ENCODE measurements at regions not wholly inside any gene's neighbourhood (a gene's known extent, or its start where the extent isn't known, plus 50 kb on each side); places are given as distances from the start of the nearest gene placed in this dataset.

- H2AFZ ChIP-seq (ENCODE audit: low read length) = no peak overlapping the region
- no peak overlapping the region for H3K4me2 ChIP-seq (ENCODE audit: extremely low read depth, insufficient read depth, low read length)
- H3K4me3 ChIP-seq (replicated peaks in 1 of 4; ENCODE audit: control extremely low read depth in 1 of 4, insufficient read depth in 1 of 4, low read depth in 3 of 4, low read length in 4 of 4) = no peak overlapping the region
- H3K79me2 ChIP-seq (ENCODE audit: control insufficient read depth, insufficient read depth, low read length) = no peaks in the 10 kb centered on the region
- no peak for DNase-seq (ENCODE audit: low read depth in 2 of 2)
- no peaks in the 10 kb centered on the region for H3K4me1 ChIP-seq (ENCODE audit: control insufficient read depth, extremely low read depth, insufficient read depth, low read length)
- no peaks in the 10 kb centered on the region for H3K27me3 ChIP-seq (ENCODE audit: control insufficient read depth, insufficient read depth, low read length)
- H3K9me3 ChIP-seq (ENCODE audit: control insufficient read depth, insufficient read depth, low read depth, low read length) = no peaks in the 10 kb centered on the region
- TF ChIP-seq CTCF (conservative IDR thresholded peaks at IDR 0.05 in 1 of 2, IDR thresholded peaks at IDR 0.05 in 1 of 2; ENCODE audit: low read depth in 1 of 2, low read length in 2 of 2) (no peak), EZH2 (IDR thresholded peaks at IDR 0.05; ENCODE audit: low read length, missing control alignments) (no peak)
- H4K20me1 ChIP-seq (ENCODE audit: control insufficient read depth, extremely low read depth, insufficient read depth, low read length) = no peaks in the 10 kb centered on the region
- no peaks in the 10 kb centered on the region for H3K36me3 ChIP-seq (ENCODE audit: control insufficient read depth, insufficient read depth, low read length)
- H3K27ac ChIP-seq (ENCODE audit: insufficient read depth, low read length) = no peak overlapping the region
- no peak overlapping the region for H3K9ac ChIP-seq (ENCODE audit: insufficient read depth, low read length)
Observed at GRCh38 chr5:17837757-17838156, 203.5 kb downstream of the TAF11L14 start.

GRCh38 chr5:17838469-17838868 is 204.2 kb downstream of the TAF11L14 start:
- Histone ChIP-seq H3K36me3 (ENCODE audit: control insufficient read depth, insufficient read depth, low read length) (no peaks in the 10 kb centered on the region), H3K4me1 (ENCODE audit: control insufficient read depth, extremely low read depth, insufficient read depth, low read length) (no peaks in the 10 kb centered on the region), H4K20me1 (ENCODE audit: control insufficient read depth, extremely low read depth, insufficient read depth, low read length) (no peaks in the 10 kb centered on the region), H3K4me2 (ENCODE audit: extremely low read depth, insufficient read depth, low read length) (no peak overlapping the region), H3K4me3 (replicated peaks in 1 of 4; ENCODE audit: control extremely low read depth in 1 of 4, insufficient read depth in 1 of 4, low read depth in 3 of 4, low read length in 4 of 4) (no peak overlapping the region), H3K9me3 (ENCODE audit: control insufficient read depth, insufficient read depth, low read depth, low read length) (no peaks in the 10 kb centered on the region), H3K79me2 (ENCODE audit: control insufficient read depth, insufficient read depth, low read length) (no peaks in the 10 kb centered on the region), H3K9ac (ENCODE audit: insufficient read depth, low read length) (no peak overlapping the region), H3K27me3 (ENCODE audit: control insufficient read depth, insufficient read depth, low read length) (no peaks in the 10 kb centered on the region), H3K27ac (ENCODE audit: insufficient read depth, low read length) (no peak overlapping the region), H2AFZ (ENCODE audit: low read length) (no peak overlapping the region)
- no peak for DNase-seq (ENCODE audit: low read depth in 2 of 2)
- TF ChIP-seq EZH2 (IDR thresholded peaks at IDR 0.05; ENCODE audit: low read length, missing control alignments) (no peak), CTCF (conservative IDR thresholded peaks at IDR 0.05 in 1 of 2, IDR thresholded peaks at IDR 0.05 in 1 of 2; ENCODE audit: low read depth in 1 of 2, low read length in 2 of 2) (no peak)

- Histone ChIP-seq H3K9me3 (ENCODE audit: control insufficient read depth, insufficient read depth, low read depth, low read length) (no peaks in the 10 kb centered on the region), H3K27ac (ENCODE audit: insufficient read depth, low read length) (no peak overlapping the region), H3K4me2 (ENCODE audit: extremely low read depth, insufficient read depth, low read length) (no peak overlapping the region), H4K20me1 (ENCODE audit: control insufficient read depth, extremely low read depth, insufficient read depth, low read length) (no peaks in the 10 kb centered on the region), H3K27me3 (ENCODE audit: control insufficient read depth, insufficient read depth, low read length) (no peaks in the 10 kb centered on the region), H3K9ac (ENCODE audit: insufficient read depth, low read length) (no peak overlapping the region), H3K79me2 (ENCODE audit: control insufficient read depth, insufficient read depth, low read length) (no peaks in the 10 kb centered on the region), H3K4me3 (replicated peaks in 1 of 4; ENCODE audit: control extremely low read depth in 1 of 4, insufficient read depth in 1 of 4, low read depth in 3 of 4, low read length in 4 of 4) (no peak overlapping the region), H3K36me3 (ENCODE audit: control insufficient read depth, insufficient read depth, low read length) (no peaks in the 10 kb centered on the region), H3K4me1 (ENCODE audit: control insufficient read depth, extremely low read depth, insufficient read depth, low read length) (no peaks in the 10 kb centered on the region), H2AFZ (ENCODE audit: low read length) (no peak overlapping the region)
- peak in 1 of 2 donors; percentile 13 for DNase-seq (ENCODE audit: low read depth in 2 of 2)
- TF ChIP-seq EZH2 (IDR thresholded peaks at IDR 0.05; ENCODE audit: low read length, missing control alignments) (no peak), CTCF (conservative IDR thresholded peaks at IDR 0.05 in 1 of 2, IDR thresholded peaks at IDR 0.05 in 1 of 2; ENCODE audit: low read depth in 1 of 2, low read length in 2 of 2) (no peak)
Observed at GRCh38 chr5:17839848-17840247, 205.6 kb downstream of the TAF11L14 start.
